Lung (tissue), 11 donors: ENCODE measurements at regions not wholly inside any gene's neighbourhood (a gene's known extent, or its start where the extent isn't known, plus 50 kb on each side); places are given as distances from the start of the nearest gene placed in this dataset.

Experiments
- ATAC-seq: fragments of 200-7000 bp; cut with Tn5 transposase; one replicate; pipeline ENCODE4 v1.9.1; 2020; ENCODE audit warnings: moderate number of reproducible peaks; ENCODE audit not compliant: insufficient read depth, low FRiP score
- DNase-seq, 3 donors: peaks; one replicate each; pipeline ENCODE4 v3.0.0-alpha.2; 2013 to 2017
- H3K27ac ChIP-seq, 2 donors: one replicate each; pipeline ENCODE4 v1.5.1; 2013; ENCODE audit warnings: mild to moderate bottlenecking in 2 of 2, moderate library complexity in 2 of 2, control low read depth in 1 of 2, inconsistent platforms in 1 of 2, low read depth in 1 of 2, low read length in 1 of 2
- H3K27me3 ChIP-seq, 3 donors: one replicate each; pipeline ENCODE4 v1.5.1; 2013; ENCODE audit warnings: low read length in 2 of 3; ENCODE audit not compliant: control insufficient read depth in 3 of 3, insufficient read depth in 3 of 3
- H3K36me3 ChIP-seq, 4 donors: one replicate each; pipeline ENCODE4 v1.5.1; 2013; ENCODE audit warnings: low read length in 4 of 4, mild to moderate bottlenecking in 1 of 4, moderate library complexity in 1 of 4; ENCODE audit not compliant: control insufficient read depth in 4 of 4, insufficient read depth in 4 of 4
- H3K4me1 ChIP-seq, 5 donors: one replicate each; pipeline ENCODE4 v1.5.1; 2013; ENCODE audit warnings: low read length in 5 of 5, mild to moderate bottlenecking in 2 of 5, moderate library complexity in 1 of 5; ENCODE audit not compliant: control insufficient read depth in 5 of 5, insufficient read depth in 5 of 5
- H3K4me3 ChIP-seq: one replicate; pipeline ENCODE4 v1.5.1; 2013; ENCODE audit warnings: mild to moderate bottlenecking, control low read depth, moderate library complexity
- H3K9ac ChIP-seq, 2 donors: one replicate each; pipeline ENCODE4 v1.5.1; 2013; ENCODE audit warnings: low read length in 2 of 2, control low read depth in 1 of 2; ENCODE audit not compliant: insufficient read depth in 1 of 2
- H3K9me3 ChIP-seq, 4 donors: one replicate each; pipeline ENCODE4 v1.5.1; 2013; ENCODE audit warnings: low read length in 3 of 4, mild to moderate bottlenecking in 1 of 4, moderate library complexity in 1 of 4; ENCODE audit not compliant: control insufficient read depth in 4 of 4, insufficient read depth in 3 of 4
- WGBS, 2 donors: extraction: QIAGEN DNeasy Blood & Tissue Kit; methylation state at CpG; one replicate each; pipeline ENCODE4 v1.1.7; 2013; 5-methylcytosine and 5-hydroxymethylcytosine counted together
- TF ChIP-seq, protein P1 (sequence below): IDR thresholded peaks from 2 replicates; pipeline ENCODE4 v1.5.1; 2012; ENCODE audit warnings: mild to moderate bottlenecking; ENCODE audit errors: control extremely low read depth, extremely low read depth
- donor health status: control.
- donor health status: control.
- donor health status: Bipolar disorder and iron deficiency.
- donor health status: healthy.
- donor health status: DM: yes; HTN: yes; CAD: no.

DNA sequence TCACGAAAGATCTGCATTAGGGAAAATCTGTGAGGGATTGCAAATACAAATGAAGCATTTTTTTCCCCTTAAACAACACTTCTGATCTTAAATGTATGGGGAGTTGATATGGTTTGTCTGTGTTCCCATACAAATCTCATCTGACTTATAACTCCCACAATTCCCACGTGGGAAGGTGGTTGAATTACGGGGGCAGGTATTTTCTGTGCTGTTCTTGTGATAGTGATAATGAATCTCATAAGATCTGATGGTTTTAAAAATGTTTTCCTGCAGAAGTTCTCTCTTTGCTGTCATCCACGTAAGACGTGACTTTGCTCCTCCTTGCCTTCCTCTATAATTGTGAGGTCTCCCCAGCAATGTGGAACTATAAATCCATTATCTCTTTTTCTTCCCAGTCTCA lies 107.4 kb upstream of the KCNIP4 start:
- Histone ChIP-seq H3K36me3 (no peaks in the 10 kb centered on the region), H3K4me1 (no peaks in the 10 kb centered on the region), H3K27ac (no peak overlapping the region), H3K9ac (no peak overlapping the region), H3K27me3 (no peaks in the 10 kb centered on the region), H3K4me3 (no peak overlapping the region), H3K9me3 (peaks cover 0 to 3% (median 0%) of the 10 kb centered on the region in 4 donors)
- TF ChIP-seq, protein P1, sequence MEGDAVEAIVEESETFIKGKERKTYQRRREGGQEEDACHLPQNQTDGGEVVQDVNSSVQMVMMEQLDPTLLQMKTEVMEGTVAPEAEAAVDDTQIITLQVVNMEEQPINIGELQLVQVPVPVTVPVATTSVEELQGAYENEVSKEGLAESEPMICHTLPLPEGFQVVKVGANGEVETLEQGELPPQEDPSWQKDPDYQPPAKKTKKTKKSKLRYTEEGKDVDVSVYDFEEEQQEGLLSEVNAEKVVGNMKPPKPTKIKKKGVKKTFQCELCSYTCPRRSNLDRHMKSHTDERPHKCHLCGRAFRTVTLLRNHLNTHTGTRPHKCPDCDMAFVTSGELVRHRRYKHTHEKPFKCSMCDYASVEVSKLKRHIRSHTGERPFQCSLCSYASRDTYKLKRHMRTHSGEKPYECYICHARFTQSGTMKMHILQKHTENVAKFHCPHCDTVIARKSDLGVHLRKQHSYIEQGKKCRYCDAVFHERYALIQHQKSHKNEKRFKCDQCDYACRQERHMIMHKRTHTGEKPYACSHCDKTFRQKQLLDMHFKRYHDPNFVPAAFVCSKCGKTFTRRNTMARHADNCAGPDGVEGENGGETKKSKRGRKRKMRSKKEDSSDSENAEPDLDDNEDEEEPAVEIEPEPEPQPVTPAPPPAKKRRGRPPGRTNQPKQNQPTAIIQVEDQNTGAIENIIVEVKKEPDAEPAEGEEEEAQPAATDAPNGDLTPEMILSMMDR = no peak
- 74 to 80% methylated on average over 5 of the region's 5 CpGs for WGBS, 2 donors
- ATAC-seq (no peak), DNase-seq (no peak)

DNA sequence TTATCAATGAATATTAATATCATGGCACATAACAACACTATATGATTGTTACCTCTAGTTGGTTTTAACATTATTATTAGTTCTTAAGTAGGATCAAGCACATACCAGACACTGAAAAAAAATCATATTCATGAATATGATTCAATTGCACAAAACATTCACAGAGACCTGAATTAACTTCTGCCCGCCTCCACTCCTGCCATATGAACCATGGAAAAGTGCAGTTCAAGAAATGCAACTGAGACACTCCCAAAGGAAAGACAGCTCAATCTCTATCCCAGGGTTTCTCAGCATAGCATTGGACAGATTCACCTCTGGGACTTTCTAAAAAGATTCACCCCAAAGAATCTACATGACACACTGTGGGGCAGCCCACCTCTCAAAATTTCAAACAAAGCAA lies 103.5 kb upstream of the KCNIP4 start:
- Histone ChIP-seq H3K9ac (no peak overlapping the region), H3K4me1 (no peaks in the 10 kb centered on the region), H3K4me3 (no peak overlapping the region), H3K36me3 (no peaks in the 10 kb centered on the region), H3K9me3 (peaks cover 0 to 4% (median 0%) of the 10 kb centered on the region in 4 donors), H3K27me3 (no peaks in the 10 kb centered on the region), H3K27ac (no peak overlapping the region)
- ATAC-seq (no peak), DNase-seq (no peak)
- TF ChIP-seq, protein P1 = no peak
- 82 to 91% methylated on average over 1 of the region's 1 CpG for WGBS, 2 donors

DNA sequence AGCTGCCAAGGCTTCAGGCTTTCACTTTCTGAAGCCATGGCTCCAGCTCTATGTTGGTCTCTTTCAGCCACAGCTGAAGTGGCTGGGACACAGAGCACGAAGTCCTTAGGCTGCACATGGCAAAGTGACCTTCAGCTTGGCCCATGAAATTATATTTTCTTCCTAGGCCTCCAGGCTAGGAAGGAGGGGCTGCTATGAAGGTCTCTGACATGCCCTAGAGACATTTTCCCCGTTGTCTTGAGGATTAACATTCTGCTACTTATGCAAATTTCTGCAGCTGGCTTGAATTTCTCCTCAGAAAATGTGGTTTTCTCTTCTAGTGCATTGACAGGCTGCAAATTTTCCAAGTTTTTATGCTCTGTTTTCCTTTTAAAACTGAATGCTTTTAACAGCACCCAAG lies 99.8 kb upstream of the KCNIP4 start:
- TF ChIP-seq, protein P1 = no peak
- 43 to 45% methylated on average over 2 of the region's 2 CpGs for WGBS, 2 donors
- DNase-seq = no peak
- H3K4me3 ChIP-seq = no peak overlapping the region
- H3K4me1 ChIP-seq = no peaks in the 10 kb centered on the region
- H3K36me3 ChIP-seq = no peaks in the 10 kb centered on the region
- no peaks in the 10 kb centered on the region for H3K27me3 ChIP-seq
- H3K27ac ChIP-seq = no peak overlapping the region
- ATAC-seq = no peak
- H3K9ac ChIP-seq = no peak overlapping the region
- H3K9me3 ChIP-seq = peaks cover 0 to 4% (median 0%) of the 10 kb centered on the region in 4 donors

DNA sequence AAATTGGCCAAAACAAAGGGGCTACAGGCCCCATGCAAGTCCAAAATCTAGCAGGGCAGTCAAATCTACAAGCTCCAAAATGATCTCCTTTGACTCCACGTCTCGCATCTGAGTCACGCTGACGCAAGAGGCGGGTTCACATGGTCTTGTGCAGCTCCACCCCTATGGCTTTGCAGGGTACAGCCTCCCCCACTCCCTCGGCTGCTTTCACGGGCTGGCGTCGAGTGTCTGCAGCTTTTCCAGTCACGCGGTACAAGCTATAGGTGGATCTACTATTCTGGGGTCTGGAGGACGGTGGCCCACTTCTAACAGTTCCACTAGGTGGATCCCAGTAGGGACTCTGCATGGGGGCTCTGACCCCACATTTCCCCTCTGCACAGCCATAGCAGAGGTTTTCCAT lies 99.2 kb upstream of the KCNIP4 start:
- peaks cover 0 to 4% (median 0%) of the 10 kb centered on the region in 4 donors for H3K9me3 ChIP-seq
- no peaks in the 10 kb centered on the region for H3K4me1 ChIP-seq
- 89 to 92% methylated on average over 12 of the region's 12 CpGs for WGBS, 2 donors
- H3K4me3 ChIP-seq = no peak overlapping the region
- H3K36me3 ChIP-seq = no peaks in the 10 kb centered on the region
- TF ChIP-seq, protein P1 = no peak
- H3K27ac ChIP-seq = no peak overlapping the region
- ATAC-seq = no peak
- no peak for DNase-seq
- H3K27me3 ChIP-seq = no peaks in the 10 kb centered on the region
- no peak overlapping the region for H3K9ac ChIP-seq
